Embryonic facial prominence (tissue), 1 donor: ENCODE measurements at regions not wholly inside any gene's neighbourhood (a gene's known extent, or its start where the extent isn't known, plus 50 kb on each side); places are given as distances from the start of the nearest gene placed in this dataset.

Experiments used
- DNase-seq: peaks from one replicate; pipeline ENCODE4 v3.0.0-alpha.2; 2016; ENCODE audit errors: extremely low spot score

DNA sequence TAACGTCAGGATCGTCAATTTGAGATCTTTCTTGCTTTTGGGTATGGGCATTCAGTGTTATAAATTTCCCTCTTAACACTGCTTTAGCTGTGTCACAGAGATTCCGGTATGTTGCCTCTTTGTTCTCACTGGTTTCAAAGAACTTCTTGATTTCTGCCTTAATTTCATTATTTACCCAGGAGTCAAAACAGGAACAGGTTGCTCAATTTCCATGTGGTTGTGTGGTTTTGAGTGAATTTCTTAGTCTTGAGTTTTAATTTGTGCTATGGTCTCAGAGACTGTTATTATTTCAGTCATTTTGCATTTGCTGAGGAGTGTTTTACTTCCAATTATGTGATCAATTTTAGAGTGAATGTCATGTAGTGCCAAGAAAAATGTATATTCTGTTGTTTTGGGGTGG is 153.1 kb downstream of the PCDH17 start:
- DNase-seq, result no peak

DNA sequence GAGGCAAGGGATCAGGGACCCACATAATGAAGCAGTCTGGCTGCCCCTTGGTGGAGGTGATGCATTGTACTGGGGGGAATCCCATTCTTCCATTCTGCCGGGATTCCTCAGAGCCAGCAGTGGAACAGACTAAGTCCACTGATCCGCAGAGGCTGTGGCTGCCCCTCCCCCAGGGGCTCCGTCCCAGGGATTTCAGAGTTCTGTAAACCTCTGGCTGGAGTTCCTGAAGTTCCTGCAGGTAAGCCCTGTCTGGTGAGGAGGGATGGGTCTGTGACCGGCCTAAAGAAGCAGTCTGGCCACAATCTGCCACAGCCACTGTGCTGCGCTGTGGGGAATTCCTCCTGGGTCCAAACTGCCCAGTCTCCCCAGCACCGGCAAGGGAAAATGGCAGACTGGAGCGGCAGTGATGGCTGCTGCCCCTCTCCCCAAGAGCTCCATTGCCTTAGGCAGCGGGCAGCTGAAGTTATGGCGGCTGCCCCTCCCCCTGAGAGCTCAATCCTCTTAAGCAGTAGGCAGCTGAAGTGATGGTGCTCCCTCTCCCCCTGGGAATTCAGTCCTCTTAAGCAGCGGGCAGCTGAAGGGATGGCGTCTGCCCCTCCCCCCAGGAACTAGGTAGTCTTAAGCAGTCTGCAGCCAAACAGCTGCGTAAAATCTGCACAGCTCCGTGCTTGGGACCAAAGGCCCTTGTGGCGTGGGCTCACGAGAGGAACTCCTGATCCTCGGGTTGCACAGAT is 155.7 kb downstream of the PCDH17 start:
- DNase-seq, result no peak

DNA sequence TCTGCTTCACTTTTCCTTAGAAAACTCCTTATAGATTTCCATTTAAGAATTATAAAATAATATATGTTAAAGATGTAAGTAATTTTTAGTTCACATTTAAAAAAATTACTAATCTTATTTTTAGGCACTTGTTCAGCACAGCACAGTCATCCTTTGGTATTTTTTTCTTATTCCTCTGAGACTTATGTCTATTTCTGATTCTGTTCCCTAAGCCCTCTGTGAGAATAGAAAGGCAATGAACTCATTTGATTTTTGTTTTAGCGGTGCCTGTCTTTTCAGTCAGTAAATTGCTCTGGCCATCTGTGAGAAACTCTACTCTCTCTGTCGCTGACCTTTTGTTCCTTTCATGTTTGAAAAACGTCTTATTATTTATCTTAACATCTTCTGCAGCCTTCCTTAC is 168.1 kb downstream of the PCDH17 start:
- no peak for DNase-seq

DNA sequence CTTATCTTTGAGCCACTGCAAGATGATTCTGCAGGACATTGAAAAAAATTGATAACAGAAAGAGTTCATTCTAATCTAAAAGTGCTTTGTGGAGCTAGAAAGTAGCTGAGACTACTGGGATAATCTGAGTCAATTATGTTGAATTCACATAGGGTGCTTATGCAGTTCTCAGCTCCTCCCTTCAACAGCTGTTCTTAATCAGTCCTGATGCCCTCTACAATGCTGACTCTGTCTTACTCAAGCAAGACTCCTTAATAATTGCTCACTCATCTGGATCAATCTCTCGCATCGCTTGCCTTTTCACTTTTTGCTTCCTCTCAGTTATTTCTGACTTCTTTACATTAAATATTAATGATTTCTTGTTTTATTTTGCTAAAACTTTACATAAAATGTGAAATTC is 182.1 kb downstream of the PCDH17 start:
- no peak for DNase-seq

DNA sequence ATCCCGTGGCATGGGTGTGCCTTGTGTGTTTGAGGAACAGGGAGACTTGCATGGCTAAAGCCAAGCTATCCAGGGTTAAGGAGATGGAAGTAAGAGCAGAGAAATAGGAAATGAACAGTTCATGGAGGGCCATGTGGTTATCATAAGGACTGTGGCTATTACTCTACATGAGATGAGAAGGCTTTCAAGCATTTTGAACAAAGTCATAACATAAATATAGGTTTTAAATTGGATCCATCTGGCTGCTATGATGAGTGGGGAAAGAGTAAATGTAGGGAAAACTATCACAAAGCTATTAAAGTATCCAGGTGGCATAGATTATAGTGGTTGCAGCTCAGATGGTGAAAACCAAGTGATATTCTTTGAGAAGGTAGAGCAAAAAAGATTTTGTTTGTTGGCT is 184.1 kb downstream of the PCDH17 start:
- no peak for DNase-seq

DNA sequence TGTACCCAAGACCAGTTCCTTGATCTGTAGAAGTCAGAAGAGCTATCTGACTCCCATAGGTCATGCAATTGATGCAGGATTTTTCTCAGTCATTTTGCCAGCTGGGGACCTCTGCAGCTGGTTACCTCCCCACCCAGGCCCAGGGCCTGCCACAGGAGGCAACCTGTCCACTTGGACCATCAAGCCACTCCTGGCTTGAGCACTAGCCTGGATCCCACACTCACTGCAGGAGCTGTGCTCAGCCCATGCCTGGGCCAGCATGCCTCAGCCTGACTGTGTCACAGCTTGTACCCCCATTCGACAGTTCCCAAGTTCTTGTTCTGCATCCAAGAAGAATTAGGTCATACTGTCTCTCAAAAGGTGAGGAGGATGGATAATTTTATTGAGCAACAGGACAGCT is 189.4 kb downstream of the PCDH17 start:
- no peak for DNase-seq

DNA sequence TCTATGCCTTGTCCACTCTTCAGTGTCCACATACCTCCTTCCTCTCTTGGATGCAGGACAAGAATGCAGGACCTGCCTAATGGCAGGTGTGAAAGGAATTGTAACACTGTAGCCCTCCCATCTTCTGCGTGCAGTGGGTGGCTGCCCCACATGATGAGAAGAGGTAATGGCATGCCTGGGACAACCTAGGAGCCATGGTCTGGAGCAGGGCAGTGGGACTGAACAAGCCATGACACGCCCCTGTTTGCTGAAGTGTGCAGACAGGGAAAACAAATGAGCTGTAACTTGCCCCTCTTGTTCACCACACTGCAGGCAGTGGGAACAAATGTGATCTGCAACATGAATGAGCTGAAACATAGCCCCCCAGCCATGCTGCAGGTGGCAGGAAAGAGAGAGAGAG is 192.2 kb downstream of the PCDH17 start:
- DNase-seq, result no peak

DNA sequence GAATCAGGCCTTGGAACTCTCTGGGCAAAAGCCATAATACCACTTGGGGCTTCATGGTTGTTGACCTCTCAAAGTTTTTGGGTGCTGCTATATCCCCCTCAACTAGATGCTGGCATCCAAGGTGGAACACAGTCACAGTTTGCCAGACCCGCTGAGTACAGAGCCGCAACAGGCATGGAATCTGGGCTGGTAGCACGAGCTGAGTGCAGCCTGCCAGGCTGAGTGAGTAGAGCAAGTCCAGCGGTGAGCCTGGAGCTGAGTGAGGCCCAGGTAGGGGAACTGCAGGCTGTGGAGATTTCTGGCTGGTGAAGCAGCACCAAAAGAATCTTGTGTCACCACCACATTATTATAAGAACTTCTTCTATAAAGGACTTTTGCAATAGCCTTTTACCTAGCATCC is 192.6 kb downstream of the PCDH17 start:
- no peak for DNase-seq

DNA sequence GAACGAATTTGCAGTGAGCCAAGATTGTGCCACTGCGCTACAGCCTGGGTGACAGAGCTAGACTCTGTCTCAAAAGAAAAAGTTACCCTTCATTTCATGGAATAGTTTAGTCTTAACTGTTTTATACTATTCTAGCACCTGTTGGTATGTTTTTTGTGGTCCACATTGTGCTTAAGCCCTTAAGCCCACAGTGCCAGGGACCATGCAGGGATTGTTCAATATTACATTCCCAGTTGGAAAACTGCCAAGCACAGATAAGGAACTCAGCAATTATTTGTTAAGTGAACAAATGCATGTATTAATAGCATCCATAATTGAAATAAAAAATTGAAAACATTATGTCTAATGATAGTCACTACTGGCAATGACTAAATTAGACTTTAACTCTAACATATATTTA is 193.5 kb downstream of the PCDH17 start:
- DNase-seq, result no peak

DNA sequence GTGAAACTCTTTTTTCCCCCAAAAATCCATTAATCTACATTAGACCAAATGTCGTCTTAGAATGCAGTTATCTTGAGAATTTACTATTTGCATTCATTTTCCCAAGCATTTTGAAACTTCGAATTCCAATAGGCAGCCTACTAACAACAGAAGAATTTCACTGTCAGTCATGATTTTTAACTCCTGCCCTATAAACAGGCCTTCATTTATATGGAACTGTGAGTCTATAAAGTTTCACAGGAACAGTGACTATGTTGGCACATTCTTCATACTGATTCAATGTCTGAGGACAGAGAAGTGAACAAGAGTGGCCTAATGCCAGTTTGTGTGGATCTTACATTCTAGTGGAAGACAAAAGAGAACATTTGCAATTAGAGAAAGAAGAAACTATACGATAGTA is 198.0 kb downstream of the PCDH17 start:
- DNase-seq, result no peak

DNA sequence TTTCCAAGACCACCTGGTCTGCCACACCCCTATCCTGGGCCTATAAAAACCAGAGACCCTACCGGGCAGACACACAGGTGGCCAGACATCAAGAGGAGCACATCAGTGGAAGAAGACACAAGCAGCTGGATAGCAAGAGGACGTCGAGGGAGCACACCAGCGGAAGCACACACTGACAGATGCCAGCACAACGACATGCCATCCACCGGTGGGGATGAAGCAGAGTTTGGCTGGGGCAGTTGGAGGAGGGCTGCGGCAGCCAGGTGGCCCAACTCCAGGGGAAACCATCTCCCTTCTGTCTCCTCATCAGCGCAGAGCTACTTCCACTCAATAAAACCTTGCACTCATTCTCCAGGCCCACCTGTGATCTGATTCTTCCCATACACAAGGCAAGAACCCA is 200.6 kb downstream of the PCDH17 start:
- no peak for DNase-seq

DNA sequence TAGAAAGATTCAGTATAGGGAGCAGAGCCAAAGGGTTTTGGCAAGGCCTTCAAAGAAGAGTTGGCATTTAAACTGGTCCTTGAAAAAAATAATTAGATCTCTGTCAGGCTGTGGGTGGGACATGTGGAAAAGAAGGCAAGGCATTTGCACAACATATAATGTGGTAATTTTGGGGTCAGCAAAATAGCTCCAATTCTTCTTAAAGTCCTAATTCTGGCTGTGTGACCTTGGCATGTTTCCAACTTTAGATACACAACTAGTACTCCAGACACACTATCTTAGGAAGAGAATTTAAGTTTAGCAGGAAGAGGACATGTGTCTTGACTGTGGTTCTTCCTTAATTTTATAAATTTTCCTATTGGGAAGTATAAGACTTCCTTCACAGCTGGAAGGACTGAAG is 206.3 kb downstream of the PCDH17 start:
- DNase-seq, result no peak

DNA sequence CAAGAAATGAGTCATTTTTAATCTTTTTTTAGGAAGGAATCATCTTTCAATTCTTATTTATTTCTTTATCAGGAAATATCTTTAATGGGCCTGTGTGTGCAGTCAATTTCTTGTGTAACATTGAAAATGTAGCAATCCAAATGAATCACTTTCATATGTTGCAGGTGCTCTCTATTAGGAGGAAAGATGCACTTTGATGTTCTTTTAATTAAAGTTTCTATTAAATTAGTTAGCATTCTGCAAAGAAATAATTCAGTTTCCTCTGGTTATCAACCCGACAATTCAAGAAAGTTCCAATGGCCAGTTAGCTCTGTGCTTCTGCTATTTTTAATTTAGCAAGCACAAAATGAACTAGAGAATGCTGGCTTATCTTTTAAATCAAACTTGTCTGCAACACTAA is 212.0 kb downstream of the PCDH17 start:
- DNase-seq, result no peak

DNA sequence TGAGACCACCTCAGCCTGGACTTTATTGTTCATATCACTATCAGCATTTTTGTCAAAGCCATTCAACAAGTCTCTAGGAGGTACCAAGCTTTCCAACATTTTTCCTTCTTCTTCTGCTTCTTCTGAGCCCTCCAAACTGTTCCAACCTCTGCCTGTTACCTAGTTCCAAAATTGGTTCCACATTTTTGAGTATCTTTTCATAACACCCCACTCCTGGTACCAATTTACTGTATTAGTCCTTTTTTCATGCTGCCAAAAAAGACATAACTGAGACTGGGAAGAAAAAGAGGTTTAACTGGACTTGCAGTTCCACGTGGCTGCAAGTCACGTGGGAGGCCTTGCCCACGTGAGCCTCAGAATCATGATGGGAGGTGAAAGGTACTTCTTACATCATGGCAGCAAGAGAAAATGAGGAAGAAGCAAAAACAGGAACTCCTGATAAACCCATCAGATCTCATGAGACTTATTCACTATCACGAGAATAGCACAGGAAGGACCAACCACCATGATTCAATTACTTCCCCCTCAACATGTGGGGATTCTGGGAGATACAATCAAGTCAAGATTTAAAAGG is 215.1 kb downstream of the PCDH17 start:
- no peak for DNase-seq

DNA sequence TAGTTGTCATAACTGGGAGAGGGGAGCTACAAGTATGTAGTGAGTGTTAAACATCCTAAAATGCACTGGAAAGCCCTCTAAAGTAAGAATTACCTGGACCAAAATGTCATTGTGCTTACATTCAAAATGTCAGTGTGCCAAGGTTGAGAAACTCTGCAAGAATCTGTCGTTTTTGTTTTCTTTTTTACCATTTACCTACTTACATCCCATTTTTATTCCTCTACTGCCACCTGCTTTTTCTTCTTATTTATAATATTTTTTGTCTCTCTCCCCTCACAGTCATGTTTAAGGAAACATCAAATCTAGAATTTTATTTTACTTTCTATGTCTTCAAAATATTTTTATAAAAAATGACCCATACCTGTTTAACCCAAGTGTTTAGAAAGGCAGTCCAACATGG is 226.4 kb downstream of the PCDH17 start:
- DNase-seq, result no peak

DNA sequence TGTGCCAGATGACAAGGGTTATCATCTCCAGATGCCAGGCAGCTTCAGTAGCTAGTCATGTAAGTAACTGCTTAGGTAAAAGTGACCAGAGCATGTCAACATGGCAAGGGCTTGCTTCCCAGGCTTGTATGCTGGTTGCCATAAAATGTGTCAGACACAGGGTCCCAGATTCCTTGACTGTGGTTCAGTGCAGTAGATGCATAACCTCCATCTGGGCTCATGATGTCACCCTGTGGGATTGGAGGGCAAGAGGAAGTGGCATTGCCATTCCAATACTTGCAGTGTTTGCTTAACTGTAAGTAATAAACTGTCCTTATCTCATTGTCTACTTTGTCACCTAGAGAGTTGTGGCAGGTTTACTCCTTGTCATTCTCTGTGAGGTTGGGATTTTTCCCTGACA is 226.8 kb downstream of the PCDH17 start:
- DNase-seq, result no peak

DNA sequence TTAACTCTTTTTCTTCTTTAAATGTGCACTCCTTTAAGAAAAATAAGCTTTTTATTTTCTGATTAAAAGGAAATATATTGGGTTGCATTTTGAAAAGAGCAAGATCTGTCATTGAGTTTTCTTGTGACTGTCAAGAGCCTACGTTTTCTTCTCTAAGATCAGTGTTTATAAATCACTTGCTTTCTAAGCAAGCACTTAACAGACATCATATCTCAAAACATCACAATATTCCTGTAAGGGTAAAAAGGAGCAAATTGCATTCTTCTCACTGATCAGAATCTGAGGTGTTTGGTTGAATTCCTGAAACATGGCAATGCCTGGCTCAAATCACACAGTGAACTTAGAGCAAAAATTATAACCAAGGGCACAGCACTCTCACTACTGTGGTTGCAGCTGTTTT is 231.3 kb downstream of the PCDH17 start:
- no peak for DNase-seq

DNA sequence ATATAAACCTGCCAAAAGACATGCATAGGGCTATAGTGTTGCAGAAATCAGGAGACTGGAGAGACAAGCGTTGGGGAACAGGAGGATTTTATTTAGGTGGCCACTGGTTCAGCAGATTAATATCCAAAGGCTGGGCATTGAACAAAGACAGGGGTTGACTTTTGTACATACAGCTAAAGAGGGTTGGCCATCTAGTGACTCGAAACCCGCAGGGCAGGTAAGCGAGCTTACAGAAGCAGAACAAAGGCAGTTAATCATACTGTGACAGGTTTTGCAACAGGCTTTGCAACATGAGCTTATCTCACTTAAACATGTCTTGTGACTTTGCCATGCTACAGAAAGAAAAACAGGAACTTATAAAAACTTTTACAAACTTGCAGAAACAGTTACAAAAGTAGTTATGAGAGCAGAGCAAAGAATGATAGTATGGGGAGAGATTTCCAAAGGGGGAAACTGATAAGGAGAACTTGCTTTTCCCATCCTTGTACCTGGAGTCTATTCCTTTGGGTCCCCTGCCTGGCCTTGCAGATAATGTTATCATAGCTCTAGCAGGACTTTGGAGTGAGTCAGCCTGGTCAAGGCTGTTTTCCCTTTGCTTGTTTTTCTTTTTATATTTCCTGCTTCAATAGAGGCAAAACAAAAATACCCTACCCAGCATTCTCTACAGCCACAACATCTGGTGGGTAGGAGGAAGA is 234.2 kb downstream of the PCDH17 start:
- DNase-seq, result no peak

DNA sequence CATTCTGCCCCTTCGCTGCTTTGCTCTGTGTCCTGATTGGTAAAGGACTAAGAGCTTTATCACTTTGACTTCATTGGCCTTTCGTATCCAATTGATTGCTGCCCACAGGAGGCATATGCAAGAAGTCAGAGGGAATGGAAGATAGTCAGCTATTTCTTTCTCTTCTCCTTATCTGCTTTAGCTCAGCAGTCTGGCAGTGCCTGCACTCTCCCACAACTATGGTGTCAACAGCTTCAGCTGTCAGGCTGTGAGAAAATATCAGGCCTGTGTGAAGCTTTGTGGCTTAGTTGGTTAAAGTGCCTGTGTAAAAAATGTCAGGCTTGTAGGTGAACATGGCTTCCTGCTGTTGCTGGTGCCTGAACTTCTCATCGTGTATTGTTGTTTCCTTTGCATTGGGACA is 243.0 kb downstream of the PCDH17 start:
- no peak for DNase-seq

DNA sequence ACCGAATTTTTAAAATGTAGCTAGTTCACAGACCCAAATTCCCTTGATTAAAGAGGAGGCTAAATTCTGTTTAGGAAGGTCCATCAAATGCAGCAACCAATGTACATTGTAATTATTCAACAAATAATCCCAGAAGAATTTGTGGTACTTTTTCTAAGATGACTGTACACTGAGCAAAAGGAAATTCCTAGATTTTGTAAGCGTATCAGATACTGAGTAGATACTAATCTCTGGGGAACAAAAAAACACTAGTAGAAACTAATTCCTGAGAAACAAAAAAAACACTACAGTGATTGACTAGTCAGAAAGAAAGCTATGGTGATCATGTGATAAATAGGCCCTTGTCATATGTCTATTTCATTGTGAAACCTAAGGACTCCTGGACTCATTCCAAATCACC is 246.1 kb downstream of the PCDH17 start:
- DNase-seq, result no peak

DNA sequence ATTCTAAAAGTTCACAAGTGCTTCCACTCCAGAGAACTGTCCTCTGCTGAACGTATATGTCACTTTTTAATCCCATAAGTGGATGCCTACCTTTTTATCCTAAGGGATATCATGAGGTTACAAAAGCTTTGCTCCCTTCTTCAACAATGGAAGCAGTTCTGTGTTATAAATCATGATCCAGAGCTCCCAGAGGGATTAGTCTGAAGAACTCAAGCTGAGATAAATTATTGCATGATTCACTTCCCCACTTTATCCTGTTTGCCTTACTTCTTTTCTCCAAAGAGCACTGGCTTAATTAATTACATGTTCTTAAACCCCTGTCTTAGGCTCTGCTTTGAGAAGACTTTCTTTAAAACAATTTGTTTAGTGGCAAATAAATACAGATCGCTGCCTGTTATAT is 246.7 kb downstream of the PCDH17 start:
- no peak for DNase-seq

DNA sequence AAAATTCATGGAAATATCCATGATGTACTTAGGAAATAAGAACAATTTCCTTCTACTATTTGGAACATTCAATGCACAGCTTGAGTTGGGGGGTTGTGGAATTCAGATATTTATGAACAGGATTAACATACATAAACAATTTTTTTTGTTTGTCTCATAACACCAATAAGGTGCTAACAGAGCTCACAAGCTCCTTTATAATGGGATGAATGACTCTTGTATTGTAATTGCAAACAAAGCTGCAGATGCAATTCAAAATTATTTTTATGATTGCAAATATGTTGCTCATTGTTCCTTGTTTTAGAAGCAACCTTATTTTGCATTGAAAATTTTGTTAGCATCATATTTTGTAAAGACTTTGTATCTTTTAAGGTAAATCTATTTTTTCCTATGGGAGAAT is 265.7 kb downstream of the PCDH17 start:
- no peak for DNase-seq

DNA sequence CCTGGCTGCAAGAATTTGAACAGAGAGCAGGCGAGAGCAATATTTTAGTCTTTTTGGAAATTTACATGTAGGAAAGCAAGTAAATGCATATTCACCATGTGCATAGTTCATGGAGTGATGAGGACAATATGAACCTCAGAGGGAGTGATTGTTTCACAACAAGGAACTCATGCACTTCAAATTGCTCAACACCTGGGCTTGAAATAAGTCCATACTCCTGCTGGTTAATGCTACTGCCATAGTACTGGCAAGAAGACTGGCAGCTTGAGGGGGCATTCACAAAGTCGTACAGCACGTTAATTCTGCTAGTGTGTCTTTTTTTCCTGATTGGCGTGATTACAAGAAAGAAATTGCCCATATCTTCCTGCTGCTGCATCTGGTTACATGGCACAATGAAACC is 267.6 kb downstream of the PCDH17 start:
- DNase-seq, result no peak
